ENCODE measurements at regions not wholly inside any gene's neighbourhood (a gene's known extent, or its start where the extent isn't known, plus 50 kb on each side); places are given as distances from the start of the nearest gene placed in this dataset.

- TF ChIP-seq CTCF (IDR thresholded peaks at IDR 0.05) (no peak), POLR2AphosphoS5 (IDR thresholded peaks at IDR 0.05; ENCODE audit: low read depth, low read length) (no peak), REST (IDR thresholded peaks at IDR 0.05; ENCODE audit: insufficient read depth in 1 of 2, low read depth in 2 of 2, low read length in 1 of 2) (no peak), SIN3A (IDR thresholded peaks at IDR 0.05; ENCODE audit: borderline replicate concordance, insufficient read depth, low read depth, low read length) (no peak), TCF7L2 (IDR thresholded peaks at IDR 0.05; ENCODE audit: low read depth, low read length) (no peak)
Measured at GRCh38 chr10:91724933-91725332, 73.3 kb upstream of the TNKS2 start.

Measured in Panc1 (cell line).